C1 segment of cervical spinal cord (tissue), 14 donors: ENCODE measurements at regions not wholly inside any gene's neighbourhood (a gene's known extent, or its start where the extent isn't known, plus 50 kb on each side); places are given as distances from the start of the nearest gene placed in this dataset.

Experiments used
- DNase-seq, 14 donors: peaks; one replicate each; lab custom pipeline; 2025; lab: John Stamatoyannopoulos, UW

- DNase-seq, result no peak
Observed at GRCh38 chr5:116661419-116661818, 86.8 kb upstream of the SEMA6A start.

DNA sequence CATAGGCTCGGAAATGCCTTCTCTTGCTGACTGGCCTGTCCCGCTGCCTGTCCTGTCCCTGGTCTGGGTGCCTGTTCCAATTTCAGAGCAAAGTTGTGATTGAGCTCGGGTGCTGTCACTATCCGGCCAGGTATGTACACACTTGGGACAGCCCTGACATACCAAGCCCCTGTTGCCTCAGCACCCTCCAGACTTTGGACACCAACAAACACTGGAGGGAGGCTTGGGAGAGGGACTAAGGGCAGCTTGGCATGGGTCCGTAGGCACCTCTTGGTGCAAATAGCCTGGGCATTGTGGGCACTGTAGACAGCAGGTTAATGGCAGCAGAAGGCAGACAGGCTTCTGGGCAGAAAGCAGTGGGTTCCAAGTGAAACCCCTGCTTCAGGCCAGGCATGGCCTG, 86.3 kb upstream of the SEMA6A start:
- no peak for DNase-seq

DNA sequence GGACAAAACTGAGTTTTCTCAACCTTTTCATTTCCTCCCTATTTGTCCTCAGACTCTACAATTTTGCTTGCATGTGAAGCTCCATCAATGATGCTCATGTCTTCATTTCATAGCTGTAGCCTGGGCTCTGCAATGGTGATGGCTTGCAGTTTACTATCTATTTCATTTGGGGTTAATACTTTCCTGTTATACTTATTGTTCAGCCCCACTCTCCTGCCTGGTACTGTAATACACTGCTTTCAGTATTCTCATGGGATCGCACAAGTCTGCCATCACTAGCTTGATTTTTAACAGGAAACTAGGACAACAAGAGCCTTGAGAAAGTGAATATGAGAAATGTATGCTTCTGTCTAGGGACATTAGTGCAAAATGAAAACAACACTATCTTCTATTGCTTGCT, 84.2 kb upstream of the SEMA6A start:
- DNase-seq, result no peak

- no peak for DNase-seq
Observed at GRCh38 chr5:116658141-116658540, 83.5 kb upstream of the SEMA6A start.

- DNase-seq, result no peak
Observed at GRCh38 chr5:116655431-116655830, 80.8 kb upstream of the SEMA6A start.

- no peak for DNase-seq
Observed at GRCh38 chr5:116654925-116655324, 80.3 kb upstream of the SEMA6A start.

GRCh38 chr5:116652903-116653302, 78.3 kb upstream of the SEMA6A start:
- DNase-seq, result peak in 2 of 14 donors; percentile 5 to 52

GRCh38 chr5:116652196-116652729, 77.6 kb upstream of the SEMA6A start:
- peak in 12 of 14 donors; percentile 16 to 86 (median 67) for DNase-seq

DNA sequence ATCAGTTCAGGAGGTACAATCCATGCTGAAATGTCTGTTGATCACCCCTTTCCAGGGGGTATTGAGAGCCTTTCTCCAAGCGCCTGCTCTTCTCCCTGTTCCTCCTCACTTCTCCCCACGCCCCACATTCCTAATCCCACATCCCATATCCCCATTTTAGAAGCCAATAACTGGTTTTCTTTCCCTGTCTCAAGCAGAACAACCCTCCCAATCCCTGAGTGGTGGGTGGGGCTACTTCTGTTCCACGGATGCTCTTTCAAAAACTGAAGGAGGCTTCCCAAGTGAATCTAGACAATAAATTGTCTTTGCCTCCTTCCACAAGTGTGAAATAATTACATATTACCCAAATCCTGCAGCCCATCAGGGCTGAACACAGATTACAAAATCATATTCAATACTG, 77.0 kb upstream of the SEMA6A start:
- DNase-seq, result no peak

GRCh38 chr5:116650964-116651363, 76.3 kb upstream of the SEMA6A start:
- DNase-seq, result no peak

DNA sequence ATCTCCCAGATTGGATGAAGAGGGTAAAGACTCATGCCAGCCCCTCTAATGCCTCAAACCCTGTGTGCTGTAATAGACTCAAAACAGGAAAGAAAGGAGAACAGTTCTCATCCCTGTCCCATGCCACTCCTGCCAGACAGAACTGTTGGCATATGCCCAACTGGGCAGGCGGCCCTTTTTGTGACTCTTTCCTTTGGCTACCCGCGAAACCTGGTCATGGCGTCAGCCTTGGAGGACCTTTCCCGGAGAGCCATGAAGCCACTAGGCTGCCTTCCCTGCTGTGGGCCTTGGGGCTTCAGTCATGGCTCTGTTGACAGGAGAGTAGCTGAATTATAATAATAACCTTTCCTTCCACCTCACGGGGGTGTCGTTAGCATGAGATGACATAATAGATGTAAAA, 75.9 kb upstream of the SEMA6A start:
- DNase-seq, result peak in 10 of 14 donors; percentile 4 to 80 (median 42)

DNA sequence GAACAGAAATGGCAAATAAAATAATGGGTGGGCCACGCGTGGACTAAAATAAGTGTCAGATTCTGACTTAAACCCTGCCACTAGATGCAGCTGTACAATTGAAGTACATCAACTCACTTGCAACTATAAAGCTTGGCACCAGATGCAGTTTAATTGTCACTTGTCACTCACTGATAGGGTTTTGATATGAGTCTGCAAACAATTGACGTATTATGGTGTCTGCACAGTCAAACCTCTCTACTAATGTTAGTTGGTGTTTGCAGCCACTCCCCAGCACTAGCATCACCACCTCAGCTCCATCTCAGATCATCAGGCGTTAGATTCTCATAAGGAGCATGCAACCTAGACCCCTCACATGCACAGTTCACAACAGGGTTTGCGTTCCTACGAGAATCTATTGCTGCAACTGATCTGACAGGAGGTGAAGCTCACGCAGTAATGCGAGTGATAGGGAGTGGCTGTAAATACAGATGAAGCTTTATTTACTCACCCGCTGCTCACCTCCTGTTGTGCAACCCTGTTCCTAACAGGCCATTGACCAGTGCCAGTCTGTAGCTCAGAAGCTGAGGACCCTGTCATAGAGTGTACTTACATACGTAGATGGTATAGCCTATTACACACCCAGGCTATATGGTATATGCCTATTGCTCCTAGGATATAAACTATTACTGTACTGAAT, 72.1 kb upstream of the SEMA6A start:
- no peak for DNase-seq

DNA sequence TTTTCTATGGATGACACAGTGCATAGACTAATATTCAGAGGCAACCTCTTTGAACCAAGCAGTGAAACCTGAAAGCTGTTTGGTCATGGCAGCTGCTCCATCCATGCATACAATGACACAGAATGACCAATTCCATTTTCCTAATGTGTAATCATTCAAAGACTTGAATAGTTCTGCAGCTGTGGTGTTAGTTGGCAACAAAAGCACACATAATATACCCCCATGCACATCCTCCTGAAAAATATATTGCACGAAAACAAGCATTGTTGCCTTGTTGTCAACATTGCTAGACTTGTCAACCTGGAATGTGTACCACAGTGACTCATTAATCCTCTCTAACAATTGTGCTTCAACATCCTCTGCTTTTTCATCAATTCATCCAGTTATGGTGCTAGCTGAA, 71.0 kb upstream of the SEMA6A start:
- DNase-seq, result no peak

GRCh38 chr5:116640236-116640635, 65.6 kb upstream of the SEMA6A start:
- DNase-seq, result no peak

- no peak for DNase-seq
Observed at GRCh38 chr5:116637149-116637740, 62.6 kb upstream of the SEMA6A start.

DNA sequence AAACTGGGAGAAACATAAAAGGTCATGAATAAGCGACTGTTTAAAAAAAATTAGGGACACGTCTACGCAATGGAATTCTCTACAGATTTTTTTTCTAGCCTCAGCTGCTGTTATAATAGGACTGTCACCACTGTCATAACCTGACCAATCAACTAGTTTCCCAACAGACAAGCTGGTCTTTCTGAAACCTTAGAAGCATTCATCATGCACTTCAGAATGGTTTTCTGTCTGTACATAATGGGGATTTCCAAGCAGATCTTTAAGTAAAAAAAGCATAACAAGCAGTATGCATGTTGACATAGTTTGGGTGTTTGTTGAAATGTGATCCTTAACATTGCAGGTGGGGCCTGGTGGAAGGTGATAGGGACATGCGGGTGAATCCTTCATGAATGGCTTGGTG, 58.3 kb upstream of the SEMA6A start:
- no peak for DNase-seq

- DNase-seq, result no peak
Observed at GRCh38 chr5:116631147-116631546, 56.5 kb upstream of the SEMA6A start.

DNA sequence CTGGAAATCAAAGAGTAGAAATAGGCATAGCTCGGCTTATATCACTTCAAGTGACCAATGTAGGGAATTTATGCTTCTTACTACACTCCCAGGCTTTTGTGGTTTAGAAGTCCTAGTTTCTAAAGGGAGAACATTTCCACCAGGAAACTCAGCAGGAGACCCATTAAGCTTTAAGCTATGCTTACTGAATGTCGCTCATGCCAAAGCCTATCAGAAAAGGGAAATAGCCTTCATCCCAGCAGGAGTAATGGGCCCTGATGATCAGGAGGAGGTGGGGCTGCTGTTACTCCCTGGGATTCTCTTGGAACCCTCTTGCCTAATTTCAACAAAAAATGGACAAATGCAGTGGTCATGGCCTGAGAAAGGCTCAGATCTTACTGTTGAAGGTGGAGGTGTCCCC, 54.5 kb upstream of the SEMA6A start:
- no peak for DNase-seq

GRCh38 chr5:116626945-116627679, 52.5 kb upstream of the SEMA6A start:
- no peak for DNase-seq

GRCh38 chr5:116626272-116626723, 51.7 kb upstream of the SEMA6A start:
- peak; percentile 8 to 89 (median 74) for DNase-seq
